ENCODE measurements at regions not wholly inside any gene's neighbourhood (a gene's known extent, or its start where the extent isn't known, plus 50 kb on each side); places are given as distances from the start of the nearest gene placed in this dataset.

DNA sequence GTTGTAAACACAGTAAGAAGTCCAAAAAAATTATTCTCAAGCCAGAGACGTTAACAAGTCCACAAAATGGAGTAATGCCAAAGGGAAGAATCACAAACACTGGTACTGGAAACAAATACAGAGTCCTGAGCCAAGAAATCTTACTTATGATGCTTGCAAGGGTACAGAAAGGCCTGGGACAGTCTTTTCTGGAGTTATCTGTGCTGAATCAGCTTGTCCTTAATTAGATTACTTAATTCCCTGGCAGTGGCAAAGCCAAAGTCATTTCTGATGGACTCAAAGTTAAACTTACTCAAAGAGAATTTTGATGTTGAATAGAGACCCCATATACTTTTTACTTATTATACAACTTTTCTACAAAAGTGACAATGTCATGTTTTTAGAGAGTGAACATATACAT, 610.5 kb upstream of the ITGA1 start:
- no peaks in the 10 kb centered on the region for H3K27me3 ChIP-seq
- H3K9me3 ChIP-seq = no peaks in the 10 kb centered on the region
- no peaks in the 10 kb centered on the region for H3K4me1 ChIP-seq
- no peak overlapping the region for H3K27ac ChIP-seq
- no peaks in the 10 kb centered on the region for H3K36me3 ChIP-seq
- no peak for DNase-seq
- intact Hi-C loops (cut with DNase I) = no loop called here
- H3K4me3 ChIP-seq = no peak overlapping the region
- no peak for TF ChIP-seq CTCF (IDR thresholded peaks at IDR 0.05)
- ATAC-seq = no peak

- no peaks in the 10 kb centered on the region for H3K4me1 ChIP-seq
- TF ChIP-seq CTCF (IDR thresholded peaks at IDR 0.05) = no peak
- ATAC-seq (no peak), DNase-seq (no peak)
- H3K27me3 ChIP-seq = no peaks in the 10 kb centered on the region
- H3K9me3 ChIP-seq = no peaks in the 10 kb centered on the region
- intact Hi-C loops (cut with DNase I) = no loop called here
- no peak overlapping the region for H3K4me3 ChIP-seq
- H3K36me3 ChIP-seq = no peaks in the 10 kb centered on the region
- H3K27ac ChIP-seq = no peak overlapping the region
These were observed 606.3 kb upstream of the ITGA1 start for GRCh38 chr5:52181403-52181802.

DNA sequence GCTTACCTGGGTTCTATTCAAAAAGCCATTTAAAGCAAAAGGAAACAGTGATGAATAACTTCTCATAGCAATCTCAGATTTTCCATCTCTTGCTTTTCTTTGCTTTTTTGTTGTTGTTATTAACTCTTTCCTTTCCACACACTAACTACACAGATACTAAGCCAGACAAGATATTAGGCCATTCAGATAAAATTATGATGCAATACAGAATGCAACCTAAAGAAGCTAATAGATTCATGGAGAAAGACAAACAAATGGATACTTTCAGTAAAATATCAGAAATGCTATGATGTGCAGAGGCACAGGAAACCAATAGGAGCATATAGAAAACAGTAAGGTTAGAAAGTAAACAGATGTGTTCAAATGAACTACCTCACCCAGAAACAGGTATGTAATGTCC, 597.0 kb upstream of the ITGA1 start:
- H3K4me3 ChIP-seq = no peak overlapping the region
- H3K9me3 ChIP-seq = no peaks in the 10 kb centered on the region
- H3K27ac ChIP-seq = no peak overlapping the region
- no peaks in the 10 kb centered on the region for H3K27me3 ChIP-seq
- ATAC-seq (no peak), DNase-seq (no peak)
- H3K4me1 ChIP-seq = no peaks in the 10 kb centered on the region
- no peak for TF ChIP-seq CTCF (IDR thresholded peaks at IDR 0.05)
- H3K36me3 ChIP-seq = no peaks in the 10 kb centered on the region
- intact Hi-C loops (cut with DNase I) = no loop called here

- TF ChIP-seq CTCF (IDR thresholded peaks at IDR 0.05) = no peak
- Histone ChIP-seq H3K27me3 (no peaks in the 10 kb centered on the region), H3K4me3 (no peak overlapping the region), H3K27ac (no peak overlapping the region), H3K36me3 (no peaks in the 10 kb centered on the region), H3K4me1 (no peaks in the 10 kb centered on the region), H3K9me3 (no peaks in the 10 kb centered on the region)
- no peak for ATAC-seq
- DNase-seq = no peak
- intact Hi-C loops (cut with DNase I) = no loop called here
These were observed 587.9 kb upstream of the ITGA1 start for GRCh38 chr5:52199833-52200232.

DNA sequence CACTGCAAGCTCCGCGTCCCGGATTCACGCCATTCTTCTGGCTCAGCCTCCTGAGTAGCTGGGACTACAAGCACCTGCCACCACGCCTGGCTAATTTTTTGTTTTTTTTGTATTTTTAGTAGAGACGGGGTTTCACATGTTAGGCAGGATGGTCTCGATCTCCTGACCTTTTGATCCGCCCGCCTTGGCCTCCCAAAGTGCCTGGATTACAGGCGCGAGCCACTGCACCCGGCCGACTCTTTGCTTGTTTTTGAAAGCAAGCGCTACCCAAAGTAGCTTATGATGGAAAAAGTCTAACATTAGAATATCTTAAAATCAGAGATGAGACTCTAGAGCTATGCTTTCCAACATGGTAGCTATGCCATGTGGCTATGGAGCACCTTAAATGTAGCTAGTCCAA, 585.5 kb upstream of the ITGA1 start:
- intact Hi-C loops (cut with DNase I) = no loop called here
- Histone ChIP-seq H3K9me3 (no peaks in the 10 kb centered on the region), H3K27me3 (no peaks in the 10 kb centered on the region), H3K27ac (no peak overlapping the region), H3K36me3 (no peaks in the 10 kb centered on the region), H3K4me1 (no peaks in the 10 kb centered on the region), H3K4me3 (no peak overlapping the region)
- DNase-seq = no peak
- no peak for TF ChIP-seq CTCF (IDR thresholded peaks at IDR 0.05)
- no peak for ATAC-seq

DNA sequence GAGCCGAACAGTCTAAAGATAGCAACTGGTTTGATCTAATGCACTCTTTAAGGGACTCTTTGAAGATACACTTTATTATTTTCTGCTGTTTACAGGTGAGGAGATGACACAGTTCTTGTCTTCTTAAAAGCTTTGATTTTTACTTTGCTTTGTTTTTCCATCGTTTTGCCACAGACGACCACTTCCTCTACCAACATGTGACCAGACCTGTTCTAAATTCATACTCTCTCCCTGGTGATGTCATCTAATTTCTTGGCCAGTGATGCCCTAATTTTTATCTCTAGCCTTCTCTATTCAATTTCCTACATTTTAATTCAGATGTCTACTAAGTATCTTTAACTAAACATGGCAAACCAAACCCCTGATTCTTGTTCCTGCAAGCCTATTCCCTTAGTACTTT, 583.4 kb upstream of the ITGA1 start:
- Histone ChIP-seq H3K4me3 (no peak overlapping the region), H3K4me1 (no peaks in the 10 kb centered on the region), H3K27me3 (no peaks in the 10 kb centered on the region), H3K9me3 (no peaks in the 10 kb centered on the region), H3K27ac (no peak overlapping the region), H3K36me3 (no peaks in the 10 kb centered on the region)
- intact Hi-C loops (cut with DNase I) = no loop called here
- TF ChIP-seq CTCF (IDR thresholded peaks at IDR 0.05) = no peak
- DNase-seq (no peak), ATAC-seq (no peak)

Measured in upper lobe of right lung (tissue), 1 donor.